VCaP (cell line): ENCODE measurements at regions not wholly inside any gene's neighbourhood (a gene's known extent, or its start where the extent isn't known, plus 50 kb on each side); places are given as distances from the start of the nearest gene placed in this dataset.

Experiments
- H3K27ac ChIP-seq: fragments of 450-650 bp; 2 replicates; pipeline ENCODE4 v1.5.1; 2017
- CTCF ChIP-seq: fragments of 450-650 bp; conservative IDR thresholded peaks from 2 replicates; pipeline ENCODE4 v1.5.1; 2017; ENCODE audit warnings: mild to moderate bottlenecking, moderate library complexity

DNA sequence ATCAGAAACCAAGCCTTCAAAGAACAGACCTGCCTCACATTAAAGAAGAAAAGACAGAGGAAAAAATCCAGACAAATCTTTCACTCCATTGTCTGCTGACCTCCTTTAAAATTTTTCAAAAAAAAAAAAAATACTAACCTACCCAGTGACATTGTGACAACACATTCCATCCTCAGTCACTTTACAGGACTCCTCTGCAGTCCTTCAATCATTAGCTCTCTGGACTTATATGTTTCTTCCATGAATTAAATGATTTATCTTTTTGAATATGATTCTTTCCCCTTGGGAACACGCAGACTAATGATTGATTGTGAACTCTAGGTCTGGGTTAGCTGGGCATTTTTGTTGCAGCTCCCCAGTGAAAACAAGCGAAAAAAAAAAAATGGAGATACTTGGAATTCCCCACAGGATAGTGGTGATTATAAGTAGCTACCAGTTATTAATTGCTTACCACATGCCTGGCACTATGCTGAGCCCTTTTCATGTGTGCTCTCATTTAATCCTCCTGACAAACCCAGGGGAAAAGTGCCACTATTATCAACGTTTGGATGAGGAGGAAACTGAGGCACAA is 261.3 kb upstream of the NCKAP5 start:
- no peak for TF ChIP-seq CTCF
- no peak overlapping the region for H3K27ac ChIP-seq

- H3K27ac ChIP-seq = no peak overlapping the region
- no peak for TF ChIP-seq CTCF
Measured at GRCh38 chr2:133833746-133834145, 265.5 kb upstream of the NCKAP5 start.

DNA sequence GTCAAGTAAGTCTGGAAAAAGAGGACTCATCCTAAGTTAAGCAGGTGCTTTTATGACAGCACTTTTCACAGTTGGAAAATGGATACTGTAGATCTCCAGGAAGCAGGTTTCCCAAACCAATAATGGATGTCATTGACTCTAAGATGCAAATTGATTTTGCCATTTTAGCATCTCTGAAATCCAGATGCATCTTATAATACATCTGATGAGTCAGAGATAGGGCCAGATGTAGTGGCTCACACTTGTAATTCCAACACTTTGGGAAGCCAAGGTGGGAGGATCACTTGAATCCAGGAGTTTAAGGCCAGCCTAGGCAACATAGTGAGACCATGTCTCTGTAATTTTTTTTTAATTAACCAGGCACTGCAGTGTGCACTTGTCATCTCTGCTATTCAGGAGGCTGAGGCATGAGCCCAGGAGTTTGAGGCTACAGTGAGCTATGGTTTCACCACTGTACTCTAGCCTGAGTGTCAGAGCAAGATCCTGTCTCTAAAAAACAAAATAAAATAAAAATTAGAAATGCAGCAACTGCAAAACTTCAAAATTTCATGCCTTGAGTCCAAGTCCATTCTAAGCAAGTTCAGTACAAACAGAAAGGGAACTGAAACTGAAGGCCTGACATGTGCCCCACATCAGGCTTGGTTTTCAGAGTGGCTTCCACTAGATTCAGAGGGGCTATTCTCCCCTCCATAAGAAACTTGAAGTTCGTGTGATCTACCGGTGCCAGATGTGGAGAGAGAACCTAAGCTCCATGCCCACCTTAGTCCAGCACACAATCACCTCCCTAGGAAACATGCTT is 267.8 kb upstream of the NCKAP5 start:
- H3K27ac ChIP-seq = no peak overlapping the region
- no peak for TF ChIP-seq CTCF

DNA sequence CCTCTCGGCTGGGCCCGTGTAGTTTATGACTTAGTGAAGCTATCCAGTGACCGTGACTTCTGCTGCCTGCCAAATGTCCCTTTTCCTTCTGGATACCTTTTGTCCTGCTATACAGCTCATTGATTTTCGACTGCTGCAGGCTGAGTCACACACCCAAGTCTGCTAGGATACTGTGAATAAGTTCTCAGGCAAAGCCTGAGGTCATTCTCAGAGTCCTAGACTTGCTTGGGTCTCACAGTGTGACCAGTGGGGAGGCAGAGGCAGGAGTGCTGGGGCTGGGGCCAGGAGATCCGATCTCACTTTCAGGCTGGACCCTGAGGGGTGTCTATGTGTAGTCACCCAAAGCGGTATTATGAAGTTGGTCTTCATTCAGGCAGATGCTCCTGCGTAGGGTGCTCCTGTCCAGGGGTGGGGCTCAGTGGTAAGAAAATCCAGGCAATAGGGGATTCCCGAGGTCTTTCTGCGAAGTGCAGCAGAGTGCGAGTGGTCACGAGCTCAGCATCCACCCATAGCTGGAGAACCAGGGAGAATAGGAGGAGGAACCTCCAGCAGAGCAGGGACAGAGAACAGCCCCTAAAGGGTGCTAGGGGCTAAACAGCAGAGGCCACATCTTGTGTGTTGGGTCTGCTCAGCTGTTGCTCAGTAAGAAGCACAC is 268.6 kb upstream of the NCKAP5 start:
- H3K27ac ChIP-seq = no peak overlapping the region
- no peak for TF ChIP-seq CTCF

DNA sequence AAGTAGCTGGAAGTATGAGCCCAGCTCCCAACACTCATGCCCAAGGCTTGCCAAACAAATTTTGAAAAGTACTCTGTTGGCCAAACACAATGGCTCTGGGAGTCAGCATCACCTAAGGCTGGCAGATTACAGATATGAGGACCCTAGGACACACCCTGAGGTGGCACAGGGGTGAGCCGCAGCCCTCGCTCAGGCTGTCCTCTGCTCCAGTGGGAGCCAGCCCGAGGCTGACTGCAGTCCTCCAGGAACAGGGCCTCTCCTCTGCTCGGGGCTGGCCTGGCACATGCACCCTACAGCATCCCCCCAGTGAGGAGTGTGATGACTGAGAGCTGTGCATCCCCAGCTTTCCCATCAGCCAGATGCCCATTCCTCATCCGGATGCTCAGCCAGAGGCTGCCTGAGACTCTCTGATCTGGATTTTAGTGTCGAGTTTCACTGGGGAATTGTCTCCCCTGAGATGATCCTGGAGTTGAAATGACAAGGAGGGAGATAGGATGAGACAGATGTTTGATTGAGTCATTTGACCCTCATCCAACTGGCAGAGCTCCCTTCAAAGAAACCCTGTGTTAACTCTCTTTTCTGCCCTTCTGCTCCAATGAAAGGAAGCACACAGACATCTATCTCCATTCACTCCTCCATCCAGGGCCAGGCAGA is 269.3 kb upstream of the NCKAP5 start:
- TF ChIP-seq CTCF = no peak
- no peak overlapping the region for H3K27ac ChIP-seq

DNA sequence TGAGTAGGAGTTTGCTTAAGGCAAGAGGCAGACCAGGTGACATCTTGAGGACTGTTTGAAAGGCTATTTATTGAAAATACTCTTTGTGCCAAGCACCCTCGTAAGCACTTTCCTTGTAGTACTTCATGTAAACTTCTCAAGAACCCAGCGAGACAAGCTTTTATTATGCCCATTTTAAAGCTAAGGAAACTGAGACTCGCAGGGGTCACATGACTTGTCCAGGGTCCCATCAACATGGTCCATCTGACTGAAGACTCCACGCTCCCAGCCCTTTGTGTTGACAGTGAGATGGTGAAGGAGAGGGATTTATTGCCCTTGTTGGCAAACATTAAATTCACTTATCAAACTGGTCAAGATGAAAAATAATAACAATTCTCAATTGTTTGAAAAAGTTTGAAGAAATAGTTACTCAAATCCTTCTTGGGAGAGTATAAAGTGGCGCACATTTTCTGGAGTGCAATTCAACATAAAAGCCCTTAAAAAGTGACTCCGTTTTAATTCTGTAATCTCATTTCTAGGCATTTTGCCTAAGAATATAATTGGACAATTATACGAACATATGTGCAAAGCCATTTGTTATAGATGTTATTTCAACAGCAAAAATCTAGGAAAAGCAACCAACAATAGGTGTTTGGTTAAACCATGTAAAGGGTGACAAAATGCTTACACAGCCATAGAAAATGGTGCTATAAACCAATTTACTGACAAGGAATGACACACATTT is 270.5 kb upstream of the NCKAP5 start:
- H3K27ac ChIP-seq = no peak overlapping the region
- no peak for TF ChIP-seq CTCF
